NCI-H2196 treated with DMSO at 0.1 percent for 48 hours (cell line): ENCODE measurements at regions not wholly inside any gene's neighbourhood (a gene's known extent, or its start where the extent isn't known, plus 50 kb on each side); places are given as distances from the start of the nearest gene placed in this dataset.
"Not testable (repeated sequence)": the region's sequence is repeated elsewhere in the genome, so short reads cannot be mapped to it uniquely, and the experiment has no call there.

Source experiments
- DNase-seq: peaks from one replicate; lab custom pipeline; 2025; ENCODE audit not compliant: unreplicated experiment; lab: John Stamatoyannopoulos, UW

DNA sequence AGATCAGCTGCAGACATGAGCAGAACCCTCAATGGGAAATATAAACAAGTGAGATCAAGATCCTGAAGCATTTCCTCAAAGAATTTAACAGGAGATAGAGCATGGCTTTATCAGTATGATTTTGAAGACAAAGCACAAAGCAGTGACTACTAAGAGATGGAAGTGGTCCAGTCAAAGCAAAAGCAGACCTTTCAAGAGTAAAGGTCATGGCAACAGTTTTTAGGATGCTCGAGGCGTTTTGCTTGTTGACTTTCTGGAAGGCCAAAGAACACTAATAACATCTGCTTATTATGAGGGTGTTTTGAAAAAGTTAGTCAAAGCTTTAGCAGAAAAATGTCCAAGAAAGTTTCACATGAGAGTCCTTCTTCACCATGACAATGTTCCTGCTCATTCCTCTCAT lies 128.5 kb downstream of the KCNE4 start:
- no peak for DNase-seq

DNA sequence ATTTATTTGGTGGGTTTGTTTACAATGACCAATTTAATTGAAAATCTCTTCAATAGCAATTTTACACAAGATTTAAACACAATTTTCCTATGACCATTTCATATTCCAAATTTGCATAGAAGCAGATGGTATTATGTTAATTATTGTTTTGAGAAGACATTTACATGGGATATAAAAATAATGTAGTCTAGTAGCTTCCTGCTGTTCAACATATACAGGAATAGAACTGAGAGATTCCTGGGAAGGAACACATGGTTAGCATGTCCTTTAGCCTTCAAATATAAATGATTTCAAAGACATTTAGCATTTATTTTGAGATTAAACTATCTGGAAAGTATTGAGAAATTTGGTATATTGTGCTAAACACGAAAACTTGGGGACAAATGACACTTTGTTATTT lies 129.6 kb downstream of the KCNE4 start:
- no peak for DNase-seq

DNA sequence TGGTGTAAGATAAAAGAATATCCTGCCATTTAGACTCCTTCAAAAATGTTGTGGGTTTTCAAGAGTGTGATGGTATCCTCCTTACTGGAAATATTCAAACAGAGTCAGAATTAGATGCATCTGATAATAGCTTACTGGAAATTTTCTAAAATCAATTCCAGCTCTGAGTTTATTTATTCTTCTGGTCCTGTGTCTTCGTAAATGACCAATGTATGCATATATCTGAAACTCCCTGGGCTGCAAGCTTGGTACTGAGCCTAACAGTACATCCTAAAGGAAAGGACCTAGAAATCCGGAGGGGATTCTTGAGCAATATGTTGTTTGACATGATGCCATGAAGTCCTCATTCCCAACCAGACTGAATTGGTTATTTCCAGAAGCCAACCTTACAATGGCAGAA lies 130.4 kb downstream of the KCNE4 start:
- DNase-seq: no peak

DNA sequence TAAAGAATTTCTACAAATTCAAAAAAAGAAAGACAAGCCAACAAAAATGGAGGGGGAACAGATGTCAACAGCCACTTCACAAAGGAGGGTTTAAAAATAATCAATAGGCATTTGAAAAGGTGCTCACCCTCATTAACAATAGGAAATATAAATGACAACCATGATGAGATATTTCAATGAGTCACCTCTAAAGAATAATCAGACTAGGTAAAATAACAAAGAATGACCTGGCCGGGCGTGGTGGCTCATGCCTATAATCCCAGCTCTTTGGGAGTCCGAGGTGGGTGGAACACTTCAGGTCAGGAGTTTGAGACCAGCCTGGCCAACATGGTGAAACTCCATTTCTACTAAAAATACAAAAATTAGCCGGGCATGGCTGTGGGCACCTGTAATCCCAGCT lies 133.6 kb downstream of the KCNE4 start:
- no peak for DNase-seq

DNA sequence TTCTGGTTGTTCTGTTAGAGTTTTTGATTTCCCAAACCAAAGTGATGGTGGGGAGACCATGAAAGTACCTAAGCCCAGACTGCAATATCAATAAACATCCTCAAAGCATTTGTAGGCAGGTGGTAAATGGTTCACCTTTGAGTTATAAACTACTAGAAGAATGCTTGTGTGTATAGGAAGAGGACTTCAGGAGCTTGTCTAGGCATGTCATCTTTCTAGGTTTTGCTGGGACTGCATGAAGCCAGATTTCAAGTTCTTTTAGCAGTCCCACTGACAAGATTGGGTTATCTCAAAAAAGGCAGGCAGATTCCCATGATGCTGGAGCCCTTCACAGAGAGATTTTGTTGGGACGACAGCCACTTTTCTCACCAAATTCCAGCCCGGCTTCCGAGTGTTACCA lies 135.3 kb downstream of the KCNE4 start:
- no peak for DNase-seq

GRCh38 chr2:223190561-223191206 lies 138.7 kb downstream of the KCNE4 start:
- DNase-seq: not testable (repeated sequence)

- no peak for DNase-seq
Measured at GRCh38 chr2:223196331-223196730, 144.3 kb downstream of the KCNE4 start.

GRCh38 chr2:223197046-223197445 lies 145.1 kb downstream of the KCNE4 start:
- no peak for DNase-seq

DNA sequence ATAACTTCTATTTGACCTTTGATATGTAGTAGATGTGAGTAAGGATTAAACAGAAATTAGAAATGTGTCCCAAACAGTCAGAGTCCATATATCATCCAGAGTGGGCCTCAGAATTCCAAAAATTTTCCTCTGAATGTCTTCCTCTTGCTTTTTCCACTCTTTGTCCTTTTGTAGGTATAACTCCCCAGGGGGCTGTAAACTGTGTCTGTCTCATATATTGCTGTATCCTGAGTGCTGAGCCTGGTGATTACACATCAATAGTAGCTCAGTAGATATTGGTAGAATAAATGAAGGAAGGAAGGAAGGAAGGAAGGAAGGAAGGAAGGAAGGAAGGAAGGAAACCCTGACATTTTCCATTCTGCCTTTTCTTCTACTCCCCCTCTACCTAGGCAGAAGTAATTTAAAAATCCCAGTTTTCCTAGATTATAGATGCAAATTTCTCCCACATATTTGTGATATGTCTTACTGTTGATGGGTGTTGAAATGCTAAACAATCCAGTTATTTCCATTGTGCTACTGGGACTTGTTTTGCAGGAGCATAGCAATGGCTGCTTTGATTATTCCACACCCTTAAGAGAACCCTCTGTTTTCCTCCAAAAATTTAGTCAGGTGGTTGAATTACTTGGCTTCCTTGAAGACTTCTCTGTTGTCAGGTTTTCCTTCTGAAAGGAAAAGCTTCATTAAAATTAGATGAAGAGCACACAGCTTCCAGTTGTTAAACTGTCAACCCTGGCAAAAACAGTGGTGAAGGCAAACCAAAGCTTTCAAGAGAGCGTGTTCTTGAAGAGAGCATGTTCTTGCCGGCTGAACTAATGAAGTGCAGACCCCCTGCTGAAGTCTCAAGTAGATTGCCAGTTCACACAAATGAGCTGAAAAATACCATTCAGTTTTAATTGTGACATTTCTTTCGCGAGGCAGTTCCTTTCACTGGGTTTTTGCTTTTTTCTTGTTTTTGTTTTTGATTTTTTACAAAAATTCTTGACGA lies 147.8 kb downstream of the KCNE4 start:
- DNase-seq: no peak

DNA sequence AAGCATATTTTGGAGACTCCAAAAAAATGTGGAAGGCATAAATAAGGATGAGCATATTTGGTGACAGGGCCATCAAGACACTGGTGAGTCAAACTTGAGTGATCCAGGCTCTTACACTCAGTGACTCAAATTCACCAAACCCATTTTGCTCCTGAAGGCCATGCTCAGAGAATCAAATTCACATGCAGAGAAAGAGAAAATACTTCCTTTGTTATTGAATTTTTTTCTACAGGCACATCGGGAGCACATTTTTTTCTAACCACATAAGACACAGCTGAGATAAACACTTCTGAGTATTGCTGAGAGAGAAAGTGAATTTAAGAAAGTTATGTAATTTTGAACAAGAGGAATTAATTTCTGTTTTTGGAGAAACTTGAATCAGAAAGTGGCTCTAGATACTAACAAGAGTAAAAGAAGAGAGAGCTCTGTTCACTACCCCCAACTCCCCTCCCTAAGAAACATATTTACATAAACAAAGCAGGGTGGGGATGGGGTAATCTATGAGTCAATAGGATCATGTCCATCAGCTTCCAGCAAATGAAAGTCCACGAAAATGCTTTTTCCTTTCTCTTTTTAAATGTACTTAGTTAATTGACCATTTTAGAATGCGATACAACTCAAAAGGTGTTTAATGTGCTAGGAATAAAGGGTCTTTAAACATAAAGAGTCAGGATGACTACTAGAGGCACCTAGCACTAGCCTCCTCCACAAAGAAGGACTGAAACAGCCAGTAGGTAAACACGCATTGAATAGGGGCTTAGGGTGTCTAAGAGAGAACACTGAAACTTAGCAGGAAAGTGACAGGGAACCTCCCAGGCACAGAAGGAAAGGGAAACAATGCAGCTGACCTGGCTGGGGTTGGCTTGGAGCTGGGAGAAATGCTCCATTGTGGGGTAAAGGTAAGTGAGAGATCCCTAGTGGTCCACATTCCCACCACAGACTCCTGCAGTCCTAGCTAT lies 152.3 kb downstream of the KCNE4 start:
- no peak for DNase-seq

DNA sequence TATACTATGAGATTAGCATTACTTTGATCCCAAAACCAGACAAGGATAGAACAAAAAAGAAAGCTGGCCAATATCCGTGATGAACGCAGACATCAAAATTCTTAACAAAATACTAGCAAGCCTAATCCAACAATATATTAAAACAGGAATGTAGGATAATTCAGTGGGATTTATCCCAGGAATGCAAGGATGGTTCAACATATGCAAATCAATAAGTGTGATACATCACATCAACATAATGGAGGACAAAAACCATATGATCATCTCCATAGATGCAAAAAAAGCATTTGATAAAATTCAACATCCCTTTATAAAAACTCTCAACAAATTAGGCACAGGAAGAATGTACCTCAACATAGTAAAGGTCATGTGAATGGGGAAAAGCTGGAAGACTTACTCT lies 158.5 kb downstream of the KCNE4 start:
- no peak for DNase-seq

- DNase-seq: no peak
Measured at GRCh38 chr2:223214394-223215253, 162.6 kb downstream of the KCNE4 start.

DNA sequence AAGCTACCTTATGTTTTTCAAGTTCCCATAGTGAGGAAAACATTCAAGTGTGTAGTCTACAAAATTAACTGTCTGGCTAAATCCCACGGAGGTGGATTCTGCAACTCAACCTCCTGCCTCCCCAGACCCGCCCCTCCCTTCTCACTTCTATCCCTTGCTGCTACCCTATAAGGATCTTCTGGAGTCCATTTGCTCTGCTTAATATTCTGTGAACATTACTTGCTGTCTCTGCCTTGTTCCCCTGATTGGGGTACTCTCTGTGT lies 163.2 kb downstream of the KCNE4 start:
- DNase-seq: no peak

DNA sequence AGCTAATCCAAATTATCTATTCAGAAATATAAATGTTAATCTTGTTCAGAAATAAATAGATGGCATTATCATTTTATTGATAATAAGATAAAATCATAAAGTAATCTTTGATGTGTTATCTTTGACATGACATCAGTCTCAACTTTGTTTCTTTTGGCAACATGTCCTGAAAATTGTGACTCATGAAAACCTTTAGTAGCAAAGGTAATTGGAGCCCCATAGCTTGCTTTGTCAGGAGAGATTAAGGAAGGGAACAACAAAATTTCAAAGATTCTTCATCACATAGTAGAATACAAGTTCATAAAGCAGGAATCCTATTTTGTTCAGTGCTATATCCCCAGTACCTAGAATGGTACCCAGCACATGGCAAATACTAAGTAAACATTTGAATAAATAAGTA lies 165.4 kb downstream of the KCNE4 start:
- no peak for DNase-seq

- no peak for DNase-seq
Measured at GRCh38 chr2:223218587-223219178, 166.7 kb downstream of the KCNE4 start.

DNA sequence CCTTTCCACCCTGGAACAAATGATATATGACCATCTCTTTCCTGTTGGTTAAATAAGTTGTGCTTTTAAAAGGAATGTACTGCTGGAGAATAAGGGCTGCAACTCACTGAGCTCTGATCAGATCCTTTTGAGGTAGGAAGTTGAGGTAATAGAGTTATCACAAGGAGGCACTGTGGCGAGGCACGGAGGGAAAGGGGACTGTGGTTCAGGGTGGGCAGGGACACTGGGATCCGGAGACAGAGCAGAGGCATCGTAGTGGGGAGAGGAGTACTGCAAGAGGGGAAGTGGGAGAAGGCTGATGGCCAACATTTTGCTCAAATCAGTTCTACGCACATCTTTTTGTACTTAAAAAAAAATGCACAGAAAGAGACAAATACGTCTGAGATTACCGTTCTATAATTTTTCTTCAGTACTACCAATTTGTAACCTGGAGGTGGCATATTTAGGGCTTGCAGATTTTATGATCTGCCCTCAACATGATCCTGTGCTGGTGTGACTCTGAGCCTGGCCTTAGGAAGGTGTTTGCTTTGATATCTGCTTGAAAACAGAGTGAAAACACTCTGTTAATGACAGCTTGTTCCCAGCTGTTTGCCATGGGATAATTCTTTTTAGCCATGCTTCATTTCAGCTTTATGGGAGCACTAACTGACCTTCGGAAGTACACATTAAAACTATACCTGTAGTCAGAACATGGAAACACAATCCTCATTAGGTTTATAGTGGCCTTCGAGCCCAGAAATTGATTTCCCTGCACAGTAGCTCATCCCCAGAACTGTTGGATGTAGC lies 168.1 kb downstream of the KCNE4 start:
- DNase-seq: no peak

- DNase-seq: no peak
Measured at GRCh38 chr2:223220658-223220925, 168.6 kb downstream of the KCNE4 start.

DNA sequence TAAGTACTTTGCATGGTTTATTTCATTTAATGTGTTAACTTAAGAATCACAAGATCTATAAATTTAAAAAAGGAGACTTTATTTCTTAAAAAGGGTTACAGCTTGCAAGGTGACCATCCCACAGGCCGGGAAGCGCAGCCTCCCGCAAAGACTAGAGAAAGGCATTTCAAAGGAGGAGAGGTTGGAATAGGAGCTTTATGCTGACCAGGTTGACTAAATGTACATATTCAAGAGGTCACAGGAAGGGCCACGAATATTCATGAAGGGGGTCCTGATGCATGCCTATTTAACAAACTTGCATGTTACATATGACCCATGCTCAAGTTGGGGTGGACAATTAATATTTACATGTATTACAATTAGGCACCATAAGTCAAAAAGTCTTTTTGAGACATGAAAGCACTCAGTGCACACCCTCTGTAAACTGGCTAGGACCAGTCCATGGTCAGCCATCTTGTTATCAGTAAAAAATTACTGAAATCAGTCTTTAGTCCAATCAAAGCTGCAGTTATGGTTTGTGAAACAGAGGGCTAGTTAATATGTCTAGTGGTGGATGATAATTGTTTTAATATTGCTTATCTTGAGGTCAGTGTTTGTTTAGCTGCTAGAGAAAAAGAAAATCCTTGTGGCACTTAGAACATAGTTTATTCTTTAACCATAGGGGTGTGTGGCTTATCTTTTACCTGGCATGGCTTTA lies 169.3 kb downstream of the KCNE4 start:
- no peak for DNase-seq

DNA sequence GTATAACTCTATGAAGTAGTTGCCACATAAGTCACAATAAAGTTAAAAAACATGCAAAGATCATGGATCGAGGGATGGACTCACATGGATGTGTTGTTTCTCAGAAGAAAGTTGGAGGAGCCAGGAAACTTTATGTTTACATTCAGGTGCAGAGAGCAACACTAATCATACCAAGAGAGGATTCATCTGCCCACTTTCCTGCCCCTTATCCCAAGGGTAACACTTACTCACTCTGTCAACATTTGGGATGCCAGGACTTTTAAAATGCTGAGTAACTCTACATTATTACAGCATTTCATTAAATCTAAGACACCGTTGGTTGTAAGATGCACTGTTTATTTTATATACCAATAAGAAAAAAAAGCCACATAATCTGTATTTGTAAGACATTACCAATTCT lies 170.4 kb downstream of the KCNE4 start:
- no peak for DNase-seq
